ENCODE measurements at regions not wholly inside any gene's neighbourhood (a gene's known extent, or its start where the extent isn't known, plus 50 kb on each side); places are given as distances from the start of the nearest gene placed in this dataset.
"Not testable (repeated sequence)": the region's sequence is repeated elsewhere in the genome, so short reads cannot be mapped to it uniquely, and the experiment has no call there.

DNA sequence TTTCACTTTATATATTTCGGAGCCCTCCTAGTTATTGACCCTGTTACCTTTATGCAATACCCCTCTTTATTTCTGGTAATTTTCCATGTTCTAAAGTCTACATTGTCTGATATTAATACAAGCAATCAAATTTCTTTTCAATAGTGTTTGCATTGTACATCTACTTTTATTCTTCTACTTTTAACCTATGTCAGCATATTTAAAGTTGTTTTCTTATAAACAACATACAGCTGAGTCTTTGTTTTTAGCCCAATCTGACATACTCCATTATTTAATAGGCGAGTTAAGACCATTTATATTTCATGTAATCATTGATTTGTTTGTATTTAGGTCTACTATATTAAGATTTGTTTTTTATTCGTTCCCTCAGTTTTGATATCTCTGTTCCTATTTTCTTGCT is 108.5 kb upstream of the SPACA7 start:
- H3K27ac Mint-ChIP-seq = no peak overlapping the region
- TF ChIP-seq, protein P1, sequence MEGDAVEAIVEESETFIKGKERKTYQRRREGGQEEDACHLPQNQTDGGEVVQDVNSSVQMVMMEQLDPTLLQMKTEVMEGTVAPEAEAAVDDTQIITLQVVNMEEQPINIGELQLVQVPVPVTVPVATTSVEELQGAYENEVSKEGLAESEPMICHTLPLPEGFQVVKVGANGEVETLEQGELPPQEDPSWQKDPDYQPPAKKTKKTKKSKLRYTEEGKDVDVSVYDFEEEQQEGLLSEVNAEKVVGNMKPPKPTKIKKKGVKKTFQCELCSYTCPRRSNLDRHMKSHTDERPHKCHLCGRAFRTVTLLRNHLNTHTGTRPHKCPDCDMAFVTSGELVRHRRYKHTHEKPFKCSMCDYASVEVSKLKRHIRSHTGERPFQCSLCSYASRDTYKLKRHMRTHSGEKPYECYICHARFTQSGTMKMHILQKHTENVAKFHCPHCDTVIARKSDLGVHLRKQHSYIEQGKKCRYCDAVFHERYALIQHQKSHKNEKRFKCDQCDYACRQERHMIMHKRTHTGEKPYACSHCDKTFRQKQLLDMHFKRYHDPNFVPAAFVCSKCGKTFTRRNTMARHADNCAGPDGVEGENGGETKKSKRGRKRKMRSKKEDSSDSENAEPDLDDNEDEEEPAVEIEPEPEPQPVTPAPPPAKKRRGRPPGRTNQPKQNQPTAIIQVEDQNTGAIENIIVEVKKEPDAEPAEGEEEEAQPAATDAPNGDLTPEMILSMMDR (IDR thresholded peaks at IDR 0.05; ENCODE audit: unreplicated experiment) = no peak
- no peak for DNase-seq (ENCODE audit: low spot score, unreplicated experiment)
- peaks cover 40% of the 10 kb centered on the region for H3K27me3 Mint-ChIP-seq
- no peaks in the 10 kb centered on the region for H3K36me3 Mint-ChIP-seq (ENCODE audit: insufficient read depth)
- no peaks in the 10 kb centered on the region for H3K9me3 Mint-ChIP-seq (ENCODE audit: low read depth)
- no peak overlapping the region for H3K4me3 Mint-ChIP-seq (ENCODE audit: low read depth)
- H3K4me1 Mint-ChIP-seq (ENCODE audit: low read depth) = no peaks in the 10 kb centered on the region

DNA sequence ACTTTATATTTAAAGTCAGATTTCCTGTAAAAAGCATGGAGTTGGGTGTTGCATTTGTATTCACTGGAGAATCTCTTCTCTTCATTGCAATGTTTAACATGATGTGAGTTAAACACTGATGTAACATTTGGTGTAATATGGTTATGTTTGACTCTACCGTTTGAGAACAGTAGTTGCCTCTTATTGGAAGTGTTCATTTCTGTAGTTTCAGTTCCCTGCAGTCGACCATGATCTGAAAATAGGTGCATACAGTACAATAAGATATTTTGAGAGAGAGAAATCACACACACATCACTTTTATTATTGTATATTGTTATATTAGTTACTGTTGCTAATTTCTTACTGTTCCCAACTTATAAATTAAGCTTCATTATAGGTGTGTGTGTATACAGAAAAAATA is 105.2 kb upstream of the SPACA7 start:
- Mint-ChIP-seq H3K27ac (no peak overlapping the region), H3K4me1 (ENCODE audit: low read depth) (no peaks in the 10 kb centered on the region), H3K27me3 (peaks cover 42% of the 10 kb centered on the region), H3K9me3 (ENCODE audit: low read depth) (no peaks in the 10 kb centered on the region), H3K4me3 (ENCODE audit: low read depth) (no peak overlapping the region), H3K36me3 (ENCODE audit: insufficient read depth) (no peaks in the 10 kb centered on the region)
- TF ChIP-seq, protein P1 (IDR thresholded peaks at IDR 0.05; ENCODE audit: unreplicated experiment) = no peak
- no peak for DNase-seq (ENCODE audit: low spot score, unreplicated experiment)

DNA sequence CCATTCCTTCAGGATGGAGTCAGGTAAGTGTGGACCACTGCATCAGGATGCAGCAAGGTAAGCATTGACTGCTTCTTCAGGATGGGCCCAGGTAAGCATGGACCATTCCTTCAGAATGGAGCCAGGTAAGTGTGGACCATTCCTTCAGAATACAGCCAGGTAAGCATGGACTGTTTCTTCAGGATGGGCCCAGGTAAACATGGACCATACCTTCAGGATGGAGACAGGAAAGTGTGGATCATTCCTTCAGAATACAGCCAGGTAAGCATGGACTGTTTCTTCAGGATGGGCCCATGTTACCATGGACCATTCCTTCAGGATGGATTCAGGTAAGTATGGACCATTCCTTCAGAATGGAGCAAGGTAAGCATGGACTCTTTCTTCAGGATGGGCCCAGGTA is 89.4 kb upstream of the SPACA7 start:
- not testable (repeated sequence) for H3K27ac Mint-ChIP-seq; H3K9me3 Mint-ChIP-seq (ENCODE audit: low read depth); H3K4me3 Mint-ChIP-seq (ENCODE audit: low read depth); H3K36me3 Mint-ChIP-seq (ENCODE audit: insufficient read depth); DNase-seq (ENCODE audit: low spot score, unreplicated experiment); H3K4me1 Mint-ChIP-seq (ENCODE audit: low read depth); H3K27me3 Mint-ChIP-seq

DNA sequence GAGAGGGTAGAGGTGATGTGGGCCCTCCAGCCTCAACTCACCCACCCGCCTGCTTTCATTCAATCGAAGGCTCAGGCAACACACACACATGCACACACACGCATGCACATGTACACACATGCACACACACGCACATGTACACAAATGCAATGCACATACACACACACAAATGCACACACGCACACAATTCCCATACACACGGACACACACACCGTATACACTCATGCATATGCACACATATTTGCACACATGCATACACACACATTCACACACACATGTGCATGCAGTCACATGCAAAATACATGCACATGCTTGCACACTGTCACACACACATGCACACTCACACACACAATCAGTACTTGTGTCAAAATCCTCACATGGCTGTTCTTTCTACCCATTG is 55.9 kb upstream of the SPACA7 start:
- TF ChIP-seq, protein P1 (IDR thresholded peaks at IDR 0.05; ENCODE audit: unreplicated experiment) = no peak
- Mint-ChIP-seq H3K27me3 (peaks cover 57% of the 10 kb centered on the region), H3K36me3 (ENCODE audit: insufficient read depth) (no peaks in the 10 kb centered on the region), H3K9me3 (ENCODE audit: low read depth) (no peaks in the 10 kb centered on the region), H3K4me1 (ENCODE audit: low read depth) (no peaks in the 10 kb centered on the region), H3K4me3 (ENCODE audit: low read depth) (no peak overlapping the region), H3K27ac (no peak overlapping the region)
- DNase-seq (ENCODE audit: low spot score, unreplicated experiment) = no peak

DNA sequence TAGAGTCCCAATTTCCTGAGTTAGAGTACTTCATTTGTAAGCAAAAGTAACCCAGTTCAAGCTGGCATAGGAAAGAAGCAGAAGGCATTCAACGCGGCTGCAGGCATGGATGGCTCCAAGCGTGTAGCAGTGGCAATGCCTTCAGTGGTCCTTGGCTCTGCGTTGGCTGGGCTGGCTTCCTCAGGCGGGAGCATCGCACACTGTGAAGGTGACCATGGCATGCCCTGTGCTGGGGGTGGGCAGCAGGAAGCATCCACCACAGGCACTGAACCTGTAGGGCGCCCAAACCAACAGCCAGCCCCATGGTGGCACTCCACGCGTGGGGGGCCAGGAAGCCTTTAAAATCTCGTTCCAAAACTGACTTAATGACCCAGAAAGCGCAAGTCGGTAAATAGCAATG is 53.6 kb upstream of the SPACA7 start:
- Mint-ChIP-seq H3K36me3 (ENCODE audit: insufficient read depth) (no peaks in the 10 kb centered on the region), H3K4me1 (ENCODE audit: low read depth) (no peaks in the 10 kb centered on the region), H3K27me3 (peaks cover 56% of the 10 kb centered on the region), H3K27ac (no peak overlapping the region), H3K9me3 (ENCODE audit: low read depth) (no peaks in the 10 kb centered on the region), H3K4me3 (ENCODE audit: low read depth) (no peak overlapping the region)
- TF ChIP-seq, protein P1 (IDR thresholded peaks at IDR 0.05; ENCODE audit: unreplicated experiment) = no peak
- DNase-seq (ENCODE audit: low spot score, unreplicated experiment) = no peak

DNA sequence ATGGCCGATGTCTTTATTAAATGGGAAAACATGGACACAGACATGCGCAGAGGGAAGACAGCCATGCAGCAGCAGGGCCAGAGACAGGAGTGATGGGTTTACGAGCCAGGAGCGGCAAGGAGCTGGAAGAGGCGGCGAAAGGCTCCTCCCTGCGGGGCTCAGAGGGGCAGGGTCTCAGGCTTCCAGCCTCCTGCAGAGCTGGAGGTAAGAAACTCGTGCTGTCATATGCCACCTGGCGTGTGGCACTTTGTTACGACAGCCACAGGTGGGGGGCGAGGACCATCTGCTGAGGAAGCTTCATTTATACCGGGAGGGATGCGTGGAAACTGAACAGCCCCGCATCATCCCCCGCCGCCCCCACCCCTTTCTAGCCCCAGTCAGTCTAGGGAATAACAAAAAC is 52.0 kb upstream of the SPACA7 start:
- H3K4me1 Mint-ChIP-seq (ENCODE audit: low read depth) = no peaks in the 10 kb centered on the region
- no peak for DNase-seq (ENCODE audit: low spot score, unreplicated experiment)
- TF ChIP-seq, protein P1 (IDR thresholded peaks at IDR 0.05; ENCODE audit: unreplicated experiment) = no peak
- no peak overlapping the region for H3K4me3 Mint-ChIP-seq (ENCODE audit: low read depth)
- no peaks in the 10 kb centered on the region for H3K36me3 Mint-ChIP-seq (ENCODE audit: insufficient read depth)
- H3K27me3 Mint-ChIP-seq = peaks cover 64% of the 10 kb centered on the region
- H3K9me3 Mint-ChIP-seq (ENCODE audit: low read depth) = no peaks in the 10 kb centered on the region
- H3K27ac Mint-ChIP-seq = no peak overlapping the region
